Mesendoderm (in vitro differentiated cells): ENCODE measurements at regions not wholly inside any gene's neighbourhood (a gene's known extent, or its start where the extent isn't known, plus 50 kb on each side); places are given as distances from the start of the nearest gene placed in this dataset.

Experiments used
- DNase-seq: peaks from one replicate; pipeline ENCODE4 v3.0.0; 2013
- H2AK5ac ChIP-seq: 2 replicates; pipeline ENCODE4 v1.6.1; 2013; ENCODE audit warnings: low read length, inconsistent platforms
- H2BK120ac ChIP-seq: 2 replicates; pipeline ENCODE4 v1.6.1; 2013; ENCODE audit warnings: low read depth, mild to moderate bottlenecking, low read length, moderate library complexity, mixed read lengths
- H2BK15ac ChIP-seq: replicated peaks from 2 replicates; pipeline ENCODE4 v1.6.1; 2013; ENCODE audit warnings: low read depth, mild to moderate bottlenecking, moderate library complexity
- H2BK5ac ChIP-seq: 2 replicates; pipeline ENCODE4 v1.6.1; 2013; ENCODE audit warnings: low read length, inconsistent platforms
- H3K18ac ChIP-seq: 2 replicates; pipeline ENCODE4 v1.6.1; 2013; ENCODE audit warnings: mild to moderate bottlenecking, low read length, mixed read lengths
- H3K23ac ChIP-seq: one replicate; pipeline ENCODE4 v1.6.1; 2013; ENCODE audit warnings: low read length
- H3K27ac ChIP-seq: 2 replicates; pipeline ENCODE4 v1.5.1; 2013; ENCODE audit warnings: low read depth, mild to moderate bottlenecking, inconsistent platforms, low read length, moderate library complexity
- H3K27me3 ChIP-seq: 2 replicates; pipeline ENCODE4 v1.6.1; 2013; ENCODE audit warnings: low read length, control low read depth, mild to moderate bottlenecking, inconsistent platforms; ENCODE audit not compliant: insufficient read depth, poor library complexity
- H3K36me3 ChIP-seq: 2 replicates; pipeline ENCODE4 v1.6.1; 2013; ENCODE audit warnings: low read length, inconsistent platforms; ENCODE audit not compliant: control insufficient read depth, insufficient read depth
- H3K4ac ChIP-seq: one replicate; pipeline ENCODE4 v1.6.1; 2013; ENCODE audit warnings: low read depth, mild to moderate bottlenecking, low read length, moderate library complexity
- H3K4me1 ChIP-seq: 2 replicates; pipeline ENCODE4 v1.6.1; 2013; ENCODE audit warnings: low read depth, low read length, inconsistent platforms; ENCODE audit not compliant: control insufficient read depth
- H3K4me2 ChIP-seq: 2 replicates; pipeline ENCODE4 v1.6.1; 2013; ENCODE audit warnings: low read length
- H3K4me3 ChIP-seq: 2 replicates; pipeline ENCODE4 v1.5.1; 2013; ENCODE audit warnings: mild to moderate bottlenecking, low read length
- H3K56ac ChIP-seq: one replicate; pipeline ENCODE4 v1.6.1; 2013; ENCODE audit warnings: low read length
- H3K79me1 ChIP-seq: 2 replicates; pipeline ENCODE4 v1.6.1; 2013; ENCODE audit warnings: low read length, inconsistent platforms
- H3K79me2 ChIP-seq: 2 replicates; pipeline ENCODE4 v1.6.1; 2013; ENCODE audit warnings: mild to moderate bottlenecking, low read length; ENCODE audit not compliant: control insufficient read depth, insufficient read depth
- H3K9ac ChIP-seq: 2 replicates; pipeline ENCODE4 v1.6.1; 2013; ENCODE audit warnings: low read length, inconsistent platforms
- H4K5ac ChIP-seq: one replicate; pipeline ENCODE4 v1.6.1; 2013; ENCODE audit warnings: low read length
- H4K8ac ChIP-seq: one replicate; pipeline ENCODE4 v1.6.1; 2013; ENCODE audit warnings: low read depth, mild to moderate bottlenecking, control low read depth, low read length, moderate library complexity
- WGBS: extraction: QIAGEN DNeasy Blood & Tissue Kit; methylation state at CpG from one replicate; pipeline ENCODE4 v1.1.7; 2013; ENCODE audit warnings: low lambda C conversion rate, missing lambda C conversion rate; ENCODE audit not compliant: insufficient coverage; ENCODE audit errors: extremely low coverage; 5-methylcytosine and 5-hydroxymethylcytosine counted together

GRCh38 chr4:122244764-122245163 is 92.6 kb downstream of the BLTP1 start:
- Histone ChIP-seq H3K4me1 (no peaks in the 10 kb centered on the region), H2AK5ac (no peak overlapping the region), H2BK120ac (no peak overlapping the region), H3K4ac (no peak overlapping the region), H3K9ac (no peak overlapping the region), H3K4me2 (no peak overlapping the region), H3K79me2 (no peaks in the 10 kb centered on the region), H3K36me3 (no peaks in the 10 kb centered on the region), H4K8ac (no peak overlapping the region), H3K23ac (no peak overlapping the region), H3K79me1 (no peaks in the 10 kb centered on the region), H3K27me3 (no peaks in the 10 kb centered on the region), H2BK15ac (no peak overlapping the region), H3K56ac (no peak overlapping the region), H3K18ac (no peak overlapping the region), H3K4me3 (no peak overlapping the region), H4K5ac (no peak overlapping the region), H2BK5ac (no peak overlapping the region), H3K27ac (no peak overlapping the region)
- no CpG with 5 or more reads among the region's 3 CpGs for whole genome bisulfite sequencing
- no peak for DNase-seq

- no peaks in the 10 kb centered on the region for H3K36me3 ChIP-seq
- no peak overlapping the region for H3K4ac ChIP-seq
- WGBS = no CpG with 5 or more reads among the region's 2 CpGs
Measured at GRCh38 chr4:122246551-122246950, 94.4 kb downstream of the BLTP1 start.

GRCh38 chr4:122249357-122249756 is 97.2 kb downstream of the BLTP1 start:
- no peak overlapping the region for H3K18ac ChIP-seq
- H2AK5ac ChIP-seq = no peak overlapping the region
- no peak overlapping the region for H4K5ac ChIP-seq
- no peak overlapping the region for H3K27ac ChIP-seq
- no peaks in the 10 kb centered on the region for H3K36me3 ChIP-seq
- no peak overlapping the region for H3K4me3 ChIP-seq
- H3K4me1 ChIP-seq = no peaks in the 10 kb centered on the region
- no peak overlapping the region for H2BK120ac ChIP-seq
- H4K8ac ChIP-seq = no peak overlapping the region
- H3K79me1 ChIP-seq = no peaks in the 10 kb centered on the region
- no peak overlapping the region for H3K4me2 ChIP-seq
- H3K56ac ChIP-seq = no peak overlapping the region
- H3K27me3 ChIP-seq = no peaks in the 10 kb centered on the region
- WGBS = no CpG with 5 or more reads among the region's 1 CpG
- no peak overlapping the region for H2BK15ac ChIP-seq
- no peak overlapping the region for H3K4ac ChIP-seq
- H3K9ac ChIP-seq = no peak overlapping the region
- no peaks in the 10 kb centered on the region for H3K79me2 ChIP-seq
- H3K23ac ChIP-seq = no peak overlapping the region
- H2BK5ac ChIP-seq = no peak overlapping the region
- DNase-seq = no peak

More at GRCh38 chr4:122246551-122246950, 94.4 kb downstream of the BLTP1 start:
- Histone ChIP-seq H3K9ac (no peak overlapping the region), H2AK5ac (no peak overlapping the region), H2BK15ac (no peak overlapping the region), H3K79me1 (no peaks in the 10 kb centered on the region), H3K27ac (no peak overlapping the region), H3K56ac (no peak overlapping the region), H3K4me1 (no peaks in the 10 kb centered on the region), H3K18ac (no peak overlapping the region), H4K8ac (no peak overlapping the region), H4K5ac (no peak overlapping the region), H3K4me2 (no peak overlapping the region), H2BK5ac (no peak overlapping the region), H3K4me3 (no peak overlapping the region), H3K27me3 (no peaks in the 10 kb centered on the region), H2BK120ac (no peak overlapping the region), H3K23ac (no peak overlapping the region), H3K79me2 (no peaks in the 10 kb centered on the region)
- DNase-seq = no peak

GRCh38 chr4:122252584-122252983 is 100.5 kb downstream of the BLTP1 start:
- Histone ChIP-seq H3K27ac (no peak overlapping the region), H3K18ac (no peak overlapping the region), H2BK15ac (no peak overlapping the region), H3K4me1 (no peaks in the 10 kb centered on the region), H4K8ac (no peak overlapping the region), H2AK5ac (no peak overlapping the region), H3K4me3 (no peak overlapping the region), H3K79me1 (no peaks in the 10 kb centered on the region), H3K9ac (no peak overlapping the region), H2BK120ac (no peak overlapping the region), H3K36me3 (no peaks in the 10 kb centered on the region), H2BK5ac (no peak overlapping the region), H3K56ac (no peak overlapping the region), H3K4me2 (no peak overlapping the region), H3K4ac (no peak overlapping the region), H4K5ac (no peak overlapping the region), H3K23ac (no peak overlapping the region), H3K27me3 (no peaks in the 10 kb centered on the region), H3K79me2 (no peaks in the 10 kb centered on the region)
- DNase-seq = no peak
- no CpG with 5 or more reads among the region's 4 CpGs for WGBS

- Histone ChIP-seq H3K79me1 (no peaks in the 10 kb centered on the region), H3K18ac (no peak overlapping the region), H3K36me3 (no peaks in the 10 kb centered on the region), H3K27me3 (no peaks in the 10 kb centered on the region), H3K27ac (no peak overlapping the region), H2BK120ac (no peak overlapping the region), H2AK5ac (no peak overlapping the region), H3K4me1 (no peaks in the 10 kb centered on the region), H4K5ac (no peak overlapping the region), H3K4me2 (no peak overlapping the region), H3K4ac (no peak overlapping the region), H3K23ac (no peak overlapping the region), H3K4me3 (no peak overlapping the region), H2BK15ac (no peak overlapping the region), H4K8ac (no peak overlapping the region), H2BK5ac (no peak overlapping the region), H3K9ac (no peak overlapping the region), H3K79me2 (no peaks in the 10 kb centered on the region), H3K56ac (no peak overlapping the region)
- WGBS = no CpG with 5 or more reads among the region's 1 CpG
- DNase-seq = no peak
Measured at GRCh38 chr4:122259849-122260248, 107.7 kb downstream of the BLTP1 start.

- H3K79me1 ChIP-seq = no peaks in the 10 kb centered on the region
- no peak overlapping the region for H2BK120ac ChIP-seq
- no peak overlapping the region for H4K5ac ChIP-seq
- H3K23ac ChIP-seq = no peak overlapping the region
- H2BK5ac ChIP-seq = no peak overlapping the region
- no peak overlapping the region for H3K18ac ChIP-seq
- no peaks in the 10 kb centered on the region for H3K36me3 ChIP-seq
- H3K27ac ChIP-seq = no peak overlapping the region
- no peak overlapping the region for H3K4me3 ChIP-seq
- no peak overlapping the region for H2AK5ac ChIP-seq
- no peak overlapping the region for H3K9ac ChIP-seq
- no peak overlapping the region for H2BK15ac ChIP-seq
- no peaks in the 10 kb centered on the region for H3K79me2 ChIP-seq
- no CpG with 5 or more reads among the region's 1 CpG for WGBS
- no peaks in the 10 kb centered on the region for H3K4me1 ChIP-seq
- no peak overlapping the region for H3K4me2 ChIP-seq
- DNase-seq = no peak
- H3K56ac ChIP-seq = no peak overlapping the region
- no peak overlapping the region for H4K8ac ChIP-seq
- H3K27me3 ChIP-seq = no peaks in the 10 kb centered on the region
- no peak overlapping the region for H3K4ac ChIP-seq
Measured at GRCh38 chr4:122276359-122276758, 102.5 kb upstream of the ADAD1 start.
